ENCODE measurements at regions not wholly inside any gene's neighbourhood (a gene's known extent, or its start where the extent isn't known, plus 50 kb on each side); places are given as distances from the start of the nearest gene placed in this dataset.

DNA sequence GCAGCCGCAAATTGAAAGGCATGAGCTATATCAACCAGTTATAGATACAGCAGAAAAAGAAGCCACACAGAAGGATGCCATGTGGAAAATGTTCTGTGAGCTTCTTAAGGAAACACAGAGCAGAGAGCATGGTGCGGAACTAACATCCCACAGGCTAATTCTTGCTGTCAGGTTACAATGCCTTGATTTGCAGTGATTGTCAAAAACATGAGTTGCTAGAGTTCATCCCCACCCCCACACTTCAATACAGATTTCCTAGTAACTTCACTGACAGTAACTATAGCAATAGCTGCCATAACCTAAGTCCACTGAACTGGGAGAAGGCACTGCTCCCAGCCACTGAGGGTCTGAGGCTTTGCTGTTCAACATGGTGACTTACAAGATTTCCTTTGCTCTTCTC is 821.6 kb downstream of the SQOR start:
- Histone ChIP-seq H2BK120ac (ENCODE audit: low read depth, low read length) (no peak overlapping the region), H2AK5ac (ENCODE audit: low read length, severe bottlenecking) (no peak overlapping the region), H3K14ac (ENCODE audit: low read length in 2 of 2) (no peak overlapping the region), H3K27ac (ENCODE audit: low read length, poor library complexity, severe bottlenecking) (no peak overlapping the region), H3K4me3 (ENCODE audit: insufficient read depth in 1 of 2, low read depth in 1 of 2, low read length in 2 of 2) (no peak overlapping the region), H2BK5ac (ENCODE audit: low read depth, low read length, poor library complexity, severe bottlenecking) (no peak overlapping the region), H3K4me1 (ENCODE audit: control insufficient read depth, insufficient read depth, low read depth, low read length) (no peaks in the 10 kb centered on the region), H2BK15ac (ENCODE audit: low read depth, poor library complexity, severe bottlenecking) (no peak overlapping the region), H3K4me2 (ENCODE audit: low read length, poor library complexity, severe bottlenecking) (no peak overlapping the region), H3K23ac (ENCODE audit: low read length in 2 of 2) (no peak overlapping the region), H4K8ac (ENCODE audit: low read length) (no peak overlapping the region), H2AFZ (ENCODE audit: low read depth, low read length) (no peak overlapping the region), H3K9ac (ENCODE audit: low read length) (no peak overlapping the region), H3K79me1 (replicated peaks; ENCODE audit: low read length, poor library complexity, severe bottlenecking) (no peaks in the 10 kb centered on the region), H2BK12ac (ENCODE audit: low read length in 2 of 2) (no peak overlapping the region), H4K91ac (ENCODE audit: low read length) (no peak overlapping the region), H3K36me3 (ENCODE audit: control insufficient read depth in 1 of 2, insufficient read depth in 2 of 2, low read depth in 1 of 2, low read length in 2 of 2) (no peaks in the 10 kb centered on the region), H3K4ac (ENCODE audit: low read depth in 1 of 2, low read length in 2 of 2) (no peak overlapping the region), H3K27me3 (ENCODE audit: control insufficient read depth in 1 of 2, insufficient read depth in 1 of 2, low read length in 2 of 2) (no peaks in the 10 kb centered on the region), H3K18ac (ENCODE audit: low read depth in 1 of 2, low read length in 2 of 2) (no peak overlapping the region), H3K9me3 (ENCODE audit: control insufficient read depth, low read length) (no peaks in the 10 kb centered on the region)
- whole genome bisulfite sequencing: 100% methylated on average over 2 of the region's 2 CpGs
- DNase-seq: no peak

DNA sequence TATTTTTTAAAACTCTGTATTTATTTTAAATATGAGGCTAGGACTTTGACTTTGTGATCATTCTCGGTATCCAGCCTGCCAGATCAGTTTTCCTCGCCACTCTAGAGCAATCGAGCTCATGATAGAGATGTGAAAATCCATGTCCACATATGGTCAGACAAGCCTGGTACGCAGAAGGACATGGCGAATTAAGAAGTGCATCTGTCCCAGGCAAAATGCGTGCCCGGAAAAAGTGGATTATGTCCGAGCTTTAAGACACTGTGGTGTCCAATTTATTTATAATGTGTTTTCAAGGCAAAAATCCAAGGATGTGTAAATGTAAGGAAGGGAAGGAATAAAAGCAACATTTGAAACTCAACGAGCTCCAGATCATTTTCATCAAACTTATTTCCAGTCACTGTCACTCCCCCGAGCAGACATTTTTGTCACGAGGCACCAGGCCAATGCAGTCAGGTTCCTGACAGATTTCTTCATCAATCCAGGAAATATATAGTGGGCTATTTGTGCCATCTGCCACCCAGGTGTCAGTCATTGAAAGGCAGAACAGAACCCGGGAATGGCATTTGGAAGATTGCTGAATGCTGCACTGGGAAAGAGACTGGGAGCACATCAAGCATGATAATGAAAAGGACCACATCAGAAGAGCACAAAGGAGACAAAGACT is 825.7 kb downstream of the SQOR start:
- Histone ChIP-seq H3K14ac (ENCODE audit: low read length in 2 of 2) (no peak overlapping the region), H2BK15ac (ENCODE audit: low read depth, poor library complexity, severe bottlenecking) (no peak overlapping the region), H3K27ac (ENCODE audit: low read length, poor library complexity, severe bottlenecking) (no peak overlapping the region), H3K4ac (ENCODE audit: low read depth in 1 of 2, low read length in 2 of 2) (no peak overlapping the region), H2BK5ac (ENCODE audit: low read depth, low read length, poor library complexity, severe bottlenecking) (no peak overlapping the region), H4K91ac (ENCODE audit: low read length) (no peak overlapping the region), H3K4me2 (ENCODE audit: low read length, poor library complexity, severe bottlenecking) (no peak overlapping the region), H2BK120ac (ENCODE audit: low read depth, low read length) (no peak overlapping the region), H3K18ac (ENCODE audit: low read depth in 1 of 2, low read length in 2 of 2) (no peak overlapping the region), H4K8ac (ENCODE audit: low read length) (no peak overlapping the region), H3K79me1 (replicated peaks; ENCODE audit: low read length, poor library complexity, severe bottlenecking) (no peaks in the 10 kb centered on the region), H2BK12ac (ENCODE audit: low read length in 2 of 2) (no peak overlapping the region), H3K9me3 (ENCODE audit: control insufficient read depth, low read length) (no peaks in the 10 kb centered on the region), H2AK5ac (ENCODE audit: low read length, severe bottlenecking) (no peak overlapping the region), H3K36me3 (ENCODE audit: control insufficient read depth in 1 of 2, insufficient read depth in 2 of 2, low read depth in 1 of 2, low read length in 2 of 2) (no peaks in the 10 kb centered on the region), H2AFZ (ENCODE audit: low read depth, low read length) (no peak overlapping the region), H3K4me1 (ENCODE audit: control insufficient read depth, insufficient read depth, low read depth, low read length) (no peaks in the 10 kb centered on the region), H3K23ac (ENCODE audit: low read length in 2 of 2) (no peak overlapping the region), H3K4me3 (ENCODE audit: insufficient read depth in 1 of 2, low read depth in 1 of 2, low read length in 2 of 2) (no peak overlapping the region), H3K9ac (ENCODE audit: low read length) (no peak overlapping the region), H3K27me3 (ENCODE audit: control insufficient read depth in 1 of 2, insufficient read depth in 1 of 2, low read length in 2 of 2) (no peaks in the 10 kb centered on the region)
- DNase-seq: no peak
- 94% methylated on average over 12 of the region's 12 CpGs for WGBS

DNA sequence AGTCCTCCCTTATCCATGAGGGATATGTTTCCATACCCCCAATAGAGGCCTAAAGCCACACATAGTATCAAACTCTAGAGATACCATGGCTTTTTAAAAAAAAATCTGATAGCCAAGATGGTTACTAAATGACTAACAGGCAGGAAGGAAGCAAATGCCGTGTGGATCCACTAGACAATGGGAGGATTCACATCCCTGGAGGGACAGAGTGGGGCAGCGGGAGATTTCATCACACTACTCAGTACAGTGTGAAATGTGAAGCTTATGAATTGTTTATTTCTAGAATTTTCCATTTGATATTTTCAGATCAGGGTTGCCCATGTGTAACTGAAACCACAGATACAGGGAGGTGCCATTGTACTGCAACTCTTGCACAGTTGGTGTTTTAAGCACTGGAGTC is 826.6 kb downstream of the SQOR start:
- Histone ChIP-seq H3K4me1 (ENCODE audit: control insufficient read depth, insufficient read depth, low read depth, low read length) (no peaks in the 10 kb centered on the region), H4K8ac (ENCODE audit: low read length) (no peak overlapping the region), H2BK12ac (ENCODE audit: low read length in 2 of 2) (no peak overlapping the region), H2BK120ac (ENCODE audit: low read depth, low read length) (no peak overlapping the region), H2BK5ac (ENCODE audit: low read depth, low read length, poor library complexity, severe bottlenecking) (no peak overlapping the region), H2BK15ac (ENCODE audit: low read depth, poor library complexity, severe bottlenecking) (no peak overlapping the region), H3K14ac (ENCODE audit: low read length in 2 of 2) (no peak overlapping the region), H3K27me3 (ENCODE audit: control insufficient read depth in 1 of 2, insufficient read depth in 1 of 2, low read length in 2 of 2) (no peaks in the 10 kb centered on the region), H3K4me3 (ENCODE audit: insufficient read depth in 1 of 2, low read depth in 1 of 2, low read length in 2 of 2) (no peak overlapping the region), H3K9me3 (ENCODE audit: control insufficient read depth, low read length) (no peaks in the 10 kb centered on the region), H3K23ac (ENCODE audit: low read length in 2 of 2) (no peak overlapping the region), H3K18ac (ENCODE audit: low read depth in 1 of 2, low read length in 2 of 2) (no peak overlapping the region), H3K4me2 (ENCODE audit: low read length, poor library complexity, severe bottlenecking) (no peak overlapping the region), H3K79me1 (replicated peaks; ENCODE audit: low read length, poor library complexity, severe bottlenecking) (no peaks in the 10 kb centered on the region), H3K9ac (ENCODE audit: low read length) (no peak overlapping the region), H3K4ac (ENCODE audit: low read depth in 1 of 2, low read length in 2 of 2) (peak overlapping the region in 1 of 2 experiments; percentile 11), H3K27ac (ENCODE audit: low read length, poor library complexity, severe bottlenecking) (no peak overlapping the region), H3K36me3 (ENCODE audit: control insufficient read depth in 1 of 2, insufficient read depth in 2 of 2, low read depth in 1 of 2, low read length in 2 of 2) (no peaks in the 10 kb centered on the region), H2AK5ac (ENCODE audit: low read length, severe bottlenecking) (no peak overlapping the region), H4K91ac (ENCODE audit: low read length) (no peak overlapping the region), H2AFZ (ENCODE audit: low read depth, low read length) (no peak overlapping the region)
- WGBS: 57% methylated on average over 2 of the region's 2 CpGs
- DNase-seq: peak; percentile 3

DNA sequence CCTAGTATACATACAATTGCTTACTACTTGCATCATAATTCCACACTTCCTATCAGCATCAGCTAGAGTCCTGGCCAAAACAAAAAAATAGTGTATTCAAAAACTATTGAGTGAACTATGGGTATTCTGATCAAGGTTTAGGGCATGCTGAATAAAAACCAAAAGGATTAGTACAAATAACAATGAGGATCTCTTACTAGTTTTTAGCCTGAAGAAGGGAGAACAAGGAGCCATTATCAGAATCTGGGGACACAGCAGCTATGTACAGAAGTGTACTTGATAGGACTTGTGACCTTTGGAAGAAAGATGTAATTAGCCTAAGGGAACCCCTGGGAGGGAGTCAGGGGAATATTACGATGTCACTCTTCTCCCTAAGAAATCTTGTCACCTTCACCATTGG is 832.2 kb downstream of the SQOR start:
- Histone ChIP-seq H2AK5ac (ENCODE audit: low read length, severe bottlenecking) (no peak overlapping the region), H3K4me3 (ENCODE audit: insufficient read depth in 1 of 2, low read depth in 1 of 2, low read length in 2 of 2) (no peak overlapping the region), H4K8ac (ENCODE audit: low read length) (no peak overlapping the region), H4K91ac (ENCODE audit: low read length) (no peak overlapping the region), H2BK12ac (ENCODE audit: low read length in 2 of 2) (no peak overlapping the region), H2BK15ac (ENCODE audit: low read depth, poor library complexity, severe bottlenecking) (no peak overlapping the region), H3K4me2 (ENCODE audit: low read length, poor library complexity, severe bottlenecking) (no peak overlapping the region), H3K4ac (ENCODE audit: low read depth in 1 of 2, low read length in 2 of 2) (no peak overlapping the region), H3K14ac (ENCODE audit: low read length in 2 of 2) (no peak overlapping the region), H3K27ac (ENCODE audit: low read length, poor library complexity, severe bottlenecking) (no peak overlapping the region), H3K23ac (ENCODE audit: low read length in 2 of 2) (no peak overlapping the region), H2BK5ac (ENCODE audit: low read depth, low read length, poor library complexity, severe bottlenecking) (no peak overlapping the region), H2BK120ac (ENCODE audit: low read depth, low read length) (no peak overlapping the region), H3K36me3 (ENCODE audit: control insufficient read depth in 1 of 2, insufficient read depth in 2 of 2, low read depth in 1 of 2, low read length in 2 of 2) (no peaks in the 10 kb centered on the region), H3K9ac (ENCODE audit: low read length) (no peak overlapping the region), H3K27me3 (ENCODE audit: control insufficient read depth in 1 of 2, insufficient read depth in 1 of 2, low read length in 2 of 2) (no peaks in the 10 kb centered on the region), H3K18ac (ENCODE audit: low read depth in 1 of 2, low read length in 2 of 2) (no peak overlapping the region), H3K9me3 (ENCODE audit: control insufficient read depth, low read length) (peaks cover under 1% of the 10 kb centered on the region), H3K79me1 (replicated peaks; ENCODE audit: low read length, poor library complexity, severe bottlenecking) (no peaks in the 10 kb centered on the region), H3K4me1 (ENCODE audit: control insufficient read depth, insufficient read depth, low read depth, low read length) (no peaks in the 10 kb centered on the region), H2AFZ (ENCODE audit: low read depth, low read length) (no peak overlapping the region)
- WGBS: no CpG with 5 or more reads among the region's 1 CpG
- no peak for DNase-seq
